H1 (cell line): ENCODE measurements at regions not wholly inside any gene's neighbourhood (a gene's known extent, or its start where the extent isn't known, plus 50 kb on each side); places are given as distances from the start of the nearest gene placed in this dataset.

Experiments
- CTCF ChIA-PET: fragments of 300-600 bp; sonication (Branson Sonifier 250); formaldehyde crosslinking; loops from one replicate; lab custom pipeline; 2021; ENCODE audit not compliant: partially characterized antibody; lab: Charles Lee
- POLR2A ChIA-PET: fragments of 300-600 bp; sonication (Branson Sonifier 250); formaldehyde crosslinking; loops from one replicate; lab custom pipeline; 2021; ENCODE audit warnings: inconsistent platforms; ENCODE audit not compliant: partially characterized antibody; lab: Charles Lee
- DNase-seq, 2 experiments: peaks; one replicate each; pipeline versions ENCODE4 v3.0.0 to v3.0.0-alpha.2; 2010 to 2022; ENCODE audit warnings: low spot score in 2 of 2, low read depth in 1 of 2, mixed read lengths in 1 of 2
- FAIRE-seq: peaks from 2 replicates; lab custom pipeline; 2011; peaks lifted over from hg19 to GRCh38; lab: Jason Lieb, UNC
- H2AFZ ChIP-seq: 2 replicates; pipeline ENCODE4 v1.8.1; 2012; ENCODE audit warnings: low read length, inconsistent platforms
- H2AK5ac ChIP-seq: 2 replicates; pipeline ENCODE4 v1.6.1; 2013; ENCODE audit warnings: low read depth, low read length
- H2BK120ac ChIP-seq: replicated peaks from 2 replicates; pipeline ENCODE3; 2013; ENCODE audit warnings: low read depth, low read length, inconsistent platforms
- H2BK12ac ChIP-seq: 2 replicates; pipeline ENCODE4 v1.6.1; 2013; ENCODE audit warnings: low read depth, low read length
- H2BK15ac ChIP-seq: 2 replicates; pipeline ENCODE4 v1.6.1; 2013; ENCODE audit warnings: low read length
- H2BK20ac ChIP-seq: 2 replicates; pipeline ENCODE4 v1.6.1; 2013; ENCODE audit warnings: low read length
- H2BK5ac ChIP-seq: 2 replicates; pipeline ENCODE4 v1.6.1; 2013; ENCODE audit warnings: low read depth, low read length
- H3K14ac ChIP-seq: 2 replicates; pipeline ENCODE4 v1.6.1; 2013; ENCODE audit warnings: inconsistent platforms; ENCODE audit not compliant: insufficient read length
- H3K18ac ChIP-seq: 2 replicates; pipeline ENCODE4 v1.6.1; 2013; ENCODE audit warnings: low read length; ENCODE audit errors: extremely low read depth
- H3K23ac ChIP-seq: 2 replicates; pipeline ENCODE4 v1.6.1; 2013; ENCODE audit warnings: inconsistent platforms; ENCODE audit not compliant: insufficient read length
- H3K23me2 ChIP-seq: 2 replicates; pipeline ENCODE4 v1.6.1; 2013; ENCODE audit warnings: low read depth, low read length
- H3K27ac ChIP-seq: 2 replicates; pipeline ENCODE4 v1.6.1; 2011; ENCODE audit warnings: low read depth, low read length, inconsistent platforms
- H3K27me3 ChIP-seq, 4 experiments: replicated peaks in 1 of 4; 1 replicate in 1 of 4; 2 replicates in 3 of 4; pipeline versions ENCODE4 v1.6.1 to v1.8.1; 2011 to 2013; ENCODE audit warnings: low read length in 3 of 4, mild to moderate bottlenecking in 3 of 4, inconsistent platforms in 2 of 4, mixed read lengths in 2 of 4, moderate library complexity in 1 of 4; ENCODE audit not compliant: control insufficient read depth in 3 of 4, insufficient read depth in 3 of 4; ENCODE audit errors: extremely low read depth in 1 of 4
- H3K36me3 ChIP-seq, 4 experiments: 2 replicates each; pipeline versions ENCODE4 v1.6.1 to v1.8.1; 2011 to 2013; ENCODE audit warnings: mild to moderate bottlenecking in 4 of 4, low read length in 3 of 4, moderate library complexity in 2 of 4, control low read depth in 1 of 4, inconsistent platforms in 1 of 4; ENCODE audit not compliant: insufficient read depth in 4 of 4, control insufficient read depth in 2 of 4
- H3K4ac ChIP-seq: replicated peaks from 2 replicates; pipeline ENCODE3; 2013; ENCODE audit warnings: low read length, low read depth, mixed read lengths, inconsistent platforms; ENCODE audit not compliant: insufficient read length
- H3K4me1 ChIP-seq, 4 experiments: replicated peaks in 1 of 4; 1 replicate in 1 of 4; 2 replicates in 3 of 4; pipeline versions ENCODE4 v1.6.1 to v1.8.1; 2011 to 2013; ENCODE audit warnings: low read length in 3 of 4, inconsistent platforms in 2 of 4, mixed read lengths in 1 of 4; ENCODE audit not compliant: insufficient read depth in 4 of 4, control insufficient read depth in 3 of 4
- H3K4me2 ChIP-seq, 2 experiments: 2 replicates each; pipeline versions ENCODE4 v1.6.1 to v1.8.1; 2011 to 2013; ENCODE audit warnings: low read depth in 2 of 2, low read length in 2 of 2, control low read depth in 1 of 2, inconsistent platforms in 1 of 2, mild to moderate bottlenecking in 1 of 2; ENCODE audit not compliant: insufficient read depth in 1 of 2
- H3K4me3 ChIP-seq, 4 experiments: fragments of 200-600, 300-600 bp in 1 of 4; sonication (generic), shearing (Covaris generic), sonication (Bioruptor Twin) in 1 of 4; 2 replicates each; pipeline versions ENCODE4 v1.5.1 to v1.8.1; 2011 to 2016; ENCODE audit warnings: low read length in 4 of 4, low read depth in 3 of 4, control low read depth in 2 of 4, inconsistent platforms in 2 of 4, mild to moderate bottlenecking in 2 of 4, mixed read lengths in 1 of 4, moderate library complexity in 1 of 4; ENCODE audit not compliant: insufficient read depth in 2 of 4; ENCODE audit errors: extremely low read depth in 1 of 4
- H3K56ac ChIP-seq: replicated peaks from 2 replicates; pipeline ENCODE3; 2013; ENCODE audit warnings: low read depth, mild to moderate bottlenecking, mixed read lengths, low read length, inconsistent platforms; ENCODE audit not compliant: insufficient read length
- H3K79me1 ChIP-seq: 2 replicates; pipeline ENCODE4 v1.6.1; 2013; ENCODE audit warnings: low read depth, low read length, control low read depth
- H3K79me2 ChIP-seq, 2 experiments: 2 replicates each; pipeline versions ENCODE4 v1.6.1 to v1.8.1; 2012 to 2013; ENCODE audit warnings: low read length in 2 of 2, mild to moderate bottlenecking in 2 of 2, inconsistent platforms in 1 of 2; ENCODE audit not compliant: insufficient read depth in 2 of 2, control insufficient read depth in 1 of 2
- H3K9ac ChIP-seq, 4 experiments: replicated peaks in 1 of 4; 1 replicate in 1 of 4; 2 replicates in 3 of 4; pipeline versions ENCODE4 v1.6.1 to v1.8.1; 2011 to 2013; ENCODE audit warnings: low read depth in 3 of 4, low read length in 3 of 4, control low read depth in 2 of 4, mild to moderate bottlenecking in 2 of 4, moderate library complexity in 2 of 4, inconsistent platforms in 1 of 4; ENCODE audit errors: extremely low read depth in 1 of 4
- H3K9me3 ChIP-seq, 2 experiments: 2 replicates each; pipeline versions ENCODE4 v1.6.1 to v1.8.1; 2012 to 2013; ENCODE audit warnings: mild to moderate bottlenecking in 2 of 2, moderate library complexity in 2 of 2, control low read depth in 1 of 2, inconsistent platforms in 1 of 2, low read depth in 1 of 2, low read length in 1 of 2, mixed read lengths in 1 of 2; ENCODE audit not compliant: insufficient read depth in 2 of 2
- H4K20me1 ChIP-seq, 2 experiments: replicated peaks in 1 of 2; 2 replicates each; pipeline versions ENCODE3 to v1.8.1; 2011 to 2013; ENCODE audit warnings: inconsistent platforms in 2 of 2, low read length in 2 of 2, mild to moderate bottlenecking in 1 of 2; ENCODE audit not compliant: insufficient read depth in 2 of 2, control insufficient read depth in 1 of 2
- H4K5ac ChIP-seq: 2 replicates; pipeline ENCODE4 v1.6.1; 2013; ENCODE audit warnings: low read length, low read depth, mixed read lengths, inconsistent platforms; ENCODE audit not compliant: insufficient read length
- H4K8ac ChIP-seq: 2 replicates; pipeline ENCODE4 v1.8.0; 2013; ENCODE audit warnings: mild to moderate bottlenecking, moderate library complexity, low read length, inconsistent platforms; ENCODE audit not compliant: insufficient read depth; ENCODE audit errors: extremely low read depth
- H4K91ac ChIP-seq: replicated peaks from 2 replicates; pipeline ENCODE3; 2013; ENCODE audit warnings: low read length, mixed read lengths, inconsistent platforms; ENCODE audit not compliant: insufficient read length
- BACH1 ChIP-seq: IDR thresholded peaks from 2 replicates; pipeline ENCODE4 v1.6.1; 2012; ENCODE audit warnings: low read length, improper control_type of control experiment
- EP300 ChIP-seq, 2 experiments: IDR thresholded peaks; 1 replicate in 1 of 2; 2 replicates in 1 of 2; pipeline ENCODE4 v1.6.1; 2011 to 2012; ENCODE audit warnings: low read depth in 2 of 2, low read length in 2 of 2, mild to moderate bottlenecking in 2 of 2, borderline replicate concordance in 1 of 2, inconsistent platforms in 1 of 2, moderate library complexity in 1 of 2
- GABPA ChIP-seq: IDR thresholded peaks from 2 replicates; pipeline ENCODE4 v1.6.1; 2011; ENCODE audit warnings: mild to moderate bottlenecking, low read length, moderate library complexity, borderline replicate concordance; ENCODE audit not compliant: insufficient read depth
- GTF2F1 ChIP-seq: IDR thresholded peaks from 2 replicates; pipeline ENCODE4 v1.6.1; 2012; ENCODE audit warnings: low read depth, low read length, improper control_type of control experiment, borderline replicate concordance
- KDM4A ChIP-seq: IDR thresholded peaks from one replicate; pipeline ENCODE4 v1.7.1; 2012; ENCODE audit warnings: low read depth, mild to moderate bottlenecking, moderate library complexity, low read length, inconsistent platforms; ENCODE audit not compliant: severe bottlenecking
- KDM5A ChIP-seq: fragments of 200-600 bp; IDR thresholded peaks from 2 replicates; pipeline ENCODE4 v1.7.1; 2012; ENCODE audit warnings: mild to moderate bottlenecking, low read length, inconsistent platforms, mixed read lengths
- NANOG ChIP-seq: IDR thresholded peaks from 2 replicates; pipeline ENCODE4 v1.6.1; 2011; ENCODE audit warnings: low read length, low read depth, mild to moderate bottlenecking, inconsistent platforms; ENCODE audit not compliant: insufficient read depth, poor library complexity, severe bottlenecking
- RAD21 ChIP-seq, 2 experiments: IDR thresholded peaks in 1 of 2; conservative IDR thresholded peaks in 1 of 2; 2 replicates each; pipeline ENCODE4 v1.6.1; 2011; ENCODE audit warnings: low read depth in 2 of 2, low read length in 2 of 2, improper control_type of control experiment in 1 of 2, inconsistent platforms in 1 of 2, mild to moderate bottlenecking in 1 of 2, moderate library complexity in 1 of 2
- RNF2 ChIP-seq: fragments of 200-900, 300-1000 bp; sonication (generic); IDR thresholded peaks from 2 replicates; pipeline ENCODE4 v1.7.1; 2016; ENCODE audit warnings: borderline replicate concordance, low read depth, mild to moderate bottlenecking, antibody characterized with exemption, low read length; ENCODE audit not compliant: poor library complexity, severe bottlenecking; ENCODE audit errors: missing control alignments
- SIX5 ChIP-seq: IDR thresholded peaks from 2 replicates; pipeline ENCODE4 v1.6.1; 2011; ENCODE audit warnings: mild to moderate bottlenecking, low read depth, low read length
- SP1 ChIP-seq: IDR thresholded peaks from 2 replicates; pipeline ENCODE4 v1.6.1; 2011; ENCODE audit warnings: low read depth, low read length
- SP4 ChIP-seq: IDR thresholded peaks from 2 replicates; pipeline ENCODE4 v1.6.1; 2012; ENCODE audit warnings: low read length, inconsistent platforms
- YY1 ChIP-seq: IDR thresholded peaks from 2 replicates; pipeline ENCODE4 v1.6.1; 2011; ENCODE audit warnings: low read depth, mild to moderate bottlenecking, low read length
- WGBS, 2 experiments: shearing (Covaris generic) in 1 of 2; methylation state at CpG; one replicate each; pipeline versions ENCODE4 v1.1.6 to v1.1.7; 2013 to 2015; ENCODE audit warnings: low lambda C conversion rate in 2 of 2, mixed read lengths in 2 of 2, inconsistent platforms in 1 of 2, low coverage in 1 of 2, missing lambda C conversion rate in 1 of 2; ENCODE audit not compliant: insufficient replicate concordance in 2 of 2, insufficient coverage in 1 of 2, insufficient read length in 1 of 2; ENCODE audit errors: extremely low coverage in 1 of 2, missing lambda C conversion rate in 1 of 2; 5-methylcytosine and 5-hydroxymethylcytosine counted together

DNA sequence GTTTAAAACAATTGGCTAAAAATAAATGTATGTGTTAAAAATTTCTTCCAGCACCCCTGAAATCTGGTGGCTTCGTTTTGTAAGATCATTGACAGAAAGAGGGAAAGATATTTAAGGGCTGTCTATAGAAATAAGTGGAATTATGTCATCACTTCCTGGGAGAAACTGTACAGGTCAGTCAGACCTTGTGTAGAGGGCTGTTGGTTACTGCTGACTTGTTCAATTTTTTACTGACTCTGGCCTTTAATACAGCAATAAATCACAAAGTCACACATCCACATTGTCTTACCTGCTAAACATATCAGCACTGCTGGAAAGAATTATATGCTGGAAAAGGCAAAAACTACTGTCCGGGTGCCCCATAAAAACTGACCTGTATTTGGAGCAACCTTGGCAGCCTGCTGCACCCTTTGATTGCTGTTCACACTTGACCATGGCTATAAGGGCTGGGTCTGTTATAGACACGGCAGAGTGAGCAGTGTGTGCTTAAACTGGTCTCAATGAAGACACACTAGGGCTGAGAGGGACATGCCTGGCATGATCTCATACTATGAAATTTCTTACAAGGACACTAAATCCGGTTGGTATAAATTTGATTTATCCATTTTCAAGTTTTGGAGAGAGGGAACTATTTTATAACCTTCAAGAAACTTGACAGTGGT is 162.1 kb downstream of the NHLRC3 start:
- Histone ChIP-seq H3K56ac (no peak overlapping the region), H4K91ac (no peak overlapping the region), H3K79me2 (no peaks in the 10 kb centered on the region), H2BK12ac (no peak overlapping the region), H4K20me1 (no peaks in the 10 kb centered on the region), H2AFZ (no peak overlapping the region), H2AK5ac (no peak overlapping the region), H2BK5ac (no peak overlapping the region), H3K9ac (no peak overlapping the region), H3K4me3 (no peak overlapping the region), H3K4me2 (no peak overlapping the region), H3K27ac (no peak overlapping the region), H2BK120ac (no peak overlapping the region), H4K8ac (no peak overlapping the region), H2BK15ac (no peak overlapping the region), H3K23me2 (no peaks in the 10 kb centered on the region), H3K9me3 (no peaks in the 10 kb centered on the region), H3K23ac (no peak overlapping the region), H3K18ac (no peak overlapping the region), H2BK20ac (no peak overlapping the region), H3K14ac (no peak overlapping the region), H3K4me1 (no peaks in the 10 kb centered on the region), H4K5ac (no peak overlapping the region), H3K79me1 (no peaks in the 10 kb centered on the region), H3K4ac (no peak overlapping the region), H3K36me3 (no peaks in the 10 kb centered on the region), H3K27me3 (no peaks in the 10 kb centered on the region)
- ChIA-PET CTCF (interaction anchor here (1.5 to 2.7 kb wide), 2 partner anchors 11 to 40 kb away, joined by 4 to 14 read pairs; no protein-coding TSS in a partner anchor), POLR2A (no interaction called here)
- 85% methylated on average over 4 of the region's 4 CpGs; no CpG with 5 or more reads in 1 of the 2 experiments for WGBS, 2 experiments
- DNase-seq = no peak
- no peak for FAIRE-seq
- TF ChIP-seq EP300 (IDR thresholded peaks at IDR 0.05; ENCODE audit: borderline replicate concordance in 1 of 2, low read depth in 2 of 2, low read length in 2 of 2) = no peak
- TF ChIP-seq GABPA = no peak
- no peak for TF ChIP-seq SIX5
- TF ChIP-seq RAD21 (IDR thresholded peaks at IDR 0.05 in 1 of 2, conservative IDR thresholded peaks at IDR 0.05 in 1 of 2; ENCODE audit: low read depth in 2 of 2, low read length in 2 of 2) = no peak
- TF ChIP-seq BACH1 = no peak
- no peak for TF ChIP-seq GTF2F1
- no peak for TF ChIP-seq NANOG
- no peak for TF ChIP-seq SP1
- no peak for TF ChIP-seq YY1
- TF ChIP-seq RNF2 = no peak
- TF ChIP-seq KDM5A = no peak
- TF ChIP-seq SP4 = no peak
- TF ChIP-seq KDM4A = no peak
